HepG2 (cell line): ENCODE measurements at regions not wholly inside any gene's neighbourhood (a gene's known extent, or its start where the extent isn't known, plus 50 kb on each side); places are given as distances from the start of the nearest gene placed in this dataset.
A peak's percentile ranks its signal among the peaks of the same experiment; 100 is the strongest.

Experiments
- ARID4A ChIP-seq: sonication (generic); formaldehyde crosslinking; IDR thresholded peaks from 2 replicates; pipeline ENCODE4 v1.5.0; 2020; ENCODE audit warnings: mild to moderate bottlenecking, missing genetic modification reagents, borderline replicate concordance
- CENPT ChIP-seq: sonication (generic); formaldehyde crosslinking; IDR thresholded peaks from 2 replicates; pipeline ENCODE4 v1.8.0; 2022; ENCODE audit warnings: low read depth, mild to moderate bottlenecking, moderate library complexity, missing genetic modification reagents
- CREB1 ChIP-seq, 2 experiments: fragments of 450-650 bp in 1 of 2; IDR thresholded peaks; 2 replicates each; pipeline ENCODE4 v1.6.1; 2016 to 2017; ENCODE audit warnings: control low read depth in 1 of 2, mild to moderate bottlenecking in 1 of 2, missing compliant biosample characterization in 1 of 2, missing genetic modification characterization in 1 of 2
- ESRRA ChIP-seq: sonication (generic); formaldehyde crosslinking; IDR thresholded peaks from 2 replicates; pipeline ENCODE4 v1.5.1; 2020; ENCODE audit warnings: mild to moderate bottlenecking, low read depth, missing genetic modification reagents
- GPN1 ChIP-seq: sonication (generic); formaldehyde crosslinking; IDR thresholded peaks from 2 replicates; pipeline ENCODE4 v1.5.1; 2020; ENCODE audit warnings: missing genetic modification reagents, borderline replicate concordance
- NKX3-1 ChIP-seq: sonication (generic); formaldehyde crosslinking; IDR thresholded peaks from 2 replicates; pipeline ENCODE4 v1.5.0; 2020; ENCODE audit warnings: missing genetic modification reagents
- NR2F6 ChIP-seq, 2 experiments: IDR thresholded peaks; 2 replicates each; pipeline ENCODE4 v1.6.1; 2016; ENCODE audit warnings: antibody characterized with exemption in 1 of 2, mild to moderate bottlenecking in 1 of 2
- SMAD9 ChIP-seq: sonication (generic); formaldehyde crosslinking; IDR thresholded peaks from 2 replicates; pipeline ENCODE4 v1.5.1; 2020; ENCODE audit warnings: mild to moderate bottlenecking, missing genetic modification reagents
- ZFAT ChIP-seq: sonication (generic); formaldehyde crosslinking; conservative IDR thresholded peaks from 2 replicates; pipeline ENCODE4 v1.8.1; 2023; ENCODE audit warnings: missing genetic modification reagents, inconsistent platforms
- ZNF160 ChIP-seq: sonication (generic); formaldehyde crosslinking; IDR thresholded peaks from 2 replicates; pipeline ENCODE4 v1.8.0; 2022; ENCODE audit warnings: mild to moderate bottlenecking, inconsistent platforms, missing genetic modification reagents
- ZNF232 ChIP-seq: sonication (generic); formaldehyde crosslinking; IDR thresholded peaks from 2 replicates; pipeline ENCODE4 v1.4.0; 2020; ENCODE audit warnings: missing genetic modification reagents, borderline replicate concordance
- ZNF264 ChIP-seq: sonication (generic); formaldehyde crosslinking; IDR thresholded peaks from 2 replicates; pipeline ENCODE4 v1.4.0; 2020; ENCODE audit warnings: missing genetic modification reagents
- ZNF562 ChIP-seq: sonication (generic); formaldehyde crosslinking; IDR thresholded peaks from 2 replicates; pipeline ENCODE4 v1.8.0; 2022; ENCODE audit warnings: missing genetic modification reagents, borderline replicate concordance
- ZNF609 ChIP-seq: sonication (generic); formaldehyde crosslinking; IDR thresholded peaks from 2 replicates; pipeline ENCODE4 v1.4.0; 2020; ENCODE audit warnings: mild to moderate bottlenecking, missing genetic modification reagents, borderline replicate concordance
- ZNF691 ChIP-seq: sonication (generic); formaldehyde crosslinking; IDR thresholded peaks from 2 replicates; pipeline ENCODE4 v1.4.0; 2020; ENCODE audit warnings: missing genetic modification reagents, low read depth, mild to moderate bottlenecking, borderline replicate concordance

GRCh38 chr7:25054819-25055519 is 70.1 kb downstream of the CYCS start (continued):
- TF ChIP-seq GPN1 (CRISPR knock-in tag): no peak
- no peak for TF ChIP-seq ZNF562
- TF ChIP-seq ARID4A: 0 out of 2 replicates have a peak, but pooled peaks have one; percentile 26
- no peak for TF ChIP-seq ZNF609
- peak; percentile 60 for TF ChIP-seq NR2F6 (IDR thresholded peaks at IDR 0.05)
- TF ChIP-seq NR2F6 (CRISPR knock-in tag; IDR thresholded peaks at IDR 0.05): peak; percentile 67
- TF ChIP-seq SMAD9 (CRISPR knock-in tag): no peak
- TF ChIP-seq ZNF232 (CRISPR knock-in tag): no peak
- TF ChIP-seq ZNF160: no peak
- TF ChIP-seq NKX3-1 (CRISPR knock-in tag): no peak
- no peak for TF ChIP-seq ZNF264 (CRISPR knock-in tag)
- no peak for TF ChIP-seq ESRRA
- TF ChIP-seq CREB1 (IDR thresholded peaks at IDR 0.05): no peak
- TF ChIP-seq CREB1 (CRISPR knock-in tag; IDR thresholded peaks at IDR 0.05): no peak
- no peak for TF ChIP-seq ZNF691 (CRISPR knock-in tag)
- TF ChIP-seq ZFAT (CRISPR knock-in tag): no peak
- no peak for TF ChIP-seq CENPT (CRISPR knock-in tag)
